HEK293T (cell line): ENCODE measurements at regions not wholly inside any gene's neighbourhood (a gene's known extent, or its start where the extent isn't known, plus 50 kb on each side); places are given as distances from the start of the nearest gene placed in this dataset.

Source experiments
- FOXM1 ChIP-seq: fragments of 450-650 bp; IDR thresholded peaks from 2 replicates; pipeline ENCODE4 v1.6.1; 2017; ENCODE audit warnings: mild to moderate bottlenecking, borderline replicate concordance
- NFRKB ChIP-seq: fragments of 450-650 bp; IDR thresholded peaks from 2 replicates; pipeline ENCODE4 v1.6.1; 2016; ENCODE audit warnings: mild to moderate bottlenecking, moderate library complexity

DNA sequence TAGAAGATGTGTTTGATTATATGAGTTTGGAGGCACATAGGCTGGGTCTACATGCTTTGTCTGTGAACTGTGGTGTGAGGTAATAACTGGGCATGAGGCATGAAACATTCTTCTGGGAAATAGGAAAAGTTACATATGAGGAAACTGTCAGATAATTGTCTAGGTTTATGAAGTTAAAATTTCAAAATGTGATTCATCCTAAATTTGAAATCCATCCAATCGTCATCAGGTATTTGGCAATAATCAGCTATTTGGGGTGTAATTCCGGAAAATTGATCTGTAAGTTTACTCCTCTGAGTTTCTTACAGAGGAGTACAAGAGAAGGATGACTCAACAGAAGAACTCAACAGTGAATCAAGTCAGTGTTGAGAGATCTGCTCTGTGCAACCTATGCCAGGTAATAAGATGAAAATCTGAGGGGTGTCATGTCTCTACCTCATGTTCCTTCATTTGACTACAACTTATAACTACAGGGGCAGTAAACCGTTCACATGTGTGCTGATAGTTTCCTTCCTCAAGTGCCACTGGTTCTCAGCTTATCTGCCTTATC lies 1171.6 kb upstream of the CDH18 start:
- no peak for TF ChIP-seq FOXM1
- no peak for TF ChIP-seq NFRKB
